GM19455 (cell line): ENCODE measurements at regions not wholly inside any gene's neighbourhood (a gene's known extent, or its start where the extent isn't known, plus 50 kb on each side); places are given as distances from the start of the nearest gene placed in this dataset.
"Not testable (repeated sequence)": the region's sequence is repeated elsewhere in the genome, so short reads cannot be mapped to it uniquely, and the experiment has no call there.

Experiments
- ATAC-seq: cut with Tn5 transposase; IDR thresholded peaks from one replicate; pipeline ENCODE4 v1.9.1; 2021; ENCODE audit not compliant: unreplicated experiment

GRCh38 chrX:121407627-121408026, 360.2 kb downstream of the GLUD2 start:
- no peak for ATAC-seq

GRCh38 chrX:121431514-121431913, 384.1 kb downstream of the GLUD2 start:
- not testable (repeated sequence) for ATAC-seq

GRCh38 chrX:121433289-121433688, 385.9 kb downstream of the GLUD2 start:
- ATAC-seq, result no peak

- not testable (repeated sequence) for ATAC-seq
Measured at GRCh38 chrX:121437666-121438065, 390.3 kb downstream of the GLUD2 start.

DNA sequence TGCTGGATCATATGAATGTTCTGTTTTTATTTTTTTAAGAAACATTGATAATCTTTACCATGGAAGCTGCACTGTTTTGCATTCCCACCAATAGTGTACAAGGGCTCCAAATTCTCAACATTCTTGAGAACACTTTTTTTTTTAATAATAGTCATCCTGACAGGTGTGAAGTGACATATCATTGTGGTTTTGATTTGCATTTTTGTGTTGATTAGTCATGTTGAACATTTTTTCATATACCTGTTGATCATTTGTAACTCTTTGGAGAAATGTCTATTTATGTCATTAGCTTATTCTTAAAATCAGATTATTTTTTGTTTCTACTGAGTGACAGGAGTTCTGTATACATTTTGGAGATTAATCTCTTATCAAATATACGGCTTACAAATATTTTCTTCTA, 408.5 kb downstream of the GLUD2 start:
- ATAC-seq, result peak; percentile 26

DNA sequence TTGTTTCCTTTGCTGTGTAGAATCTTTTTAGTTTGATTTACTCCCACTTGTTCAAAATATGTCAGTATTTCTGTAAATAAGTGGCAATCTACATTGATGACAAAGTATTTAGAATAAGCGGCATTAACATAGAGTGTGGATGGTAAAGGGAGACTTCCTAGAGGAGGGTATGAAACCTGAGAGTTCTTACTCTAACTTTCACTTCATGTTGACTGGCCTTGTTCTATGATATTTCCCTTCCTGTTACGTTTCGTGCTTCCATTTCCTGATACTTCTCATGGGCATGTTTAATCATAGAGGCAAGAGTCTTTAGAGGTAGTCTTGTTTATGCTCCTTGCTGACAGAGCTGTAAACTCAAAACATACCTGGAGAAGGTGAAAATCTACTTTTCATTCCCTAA, 408.9 kb downstream of the GLUD2 start:
- ATAC-seq, result peak; percentile 93

DNA sequence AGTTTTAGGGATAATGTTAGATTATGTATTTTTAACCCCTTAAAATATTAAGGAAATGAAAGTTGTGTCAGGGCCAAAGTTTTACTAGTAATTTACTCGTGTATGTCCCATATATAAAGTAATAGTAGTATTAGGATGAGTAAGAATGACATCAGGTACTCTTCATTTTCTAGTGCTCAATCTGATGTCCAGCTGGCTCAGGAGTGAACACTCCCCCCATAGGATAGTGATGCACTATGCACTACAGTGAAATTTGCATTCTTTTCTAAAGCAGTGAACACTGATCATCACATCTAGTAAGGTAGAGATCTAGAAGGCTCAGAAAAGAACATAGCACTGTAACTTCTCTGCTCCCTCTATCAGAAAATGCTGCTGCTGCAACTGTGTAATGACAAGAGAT, 409.7 kb downstream of the GLUD2 start:
- ATAC-seq, result no peak

DNA sequence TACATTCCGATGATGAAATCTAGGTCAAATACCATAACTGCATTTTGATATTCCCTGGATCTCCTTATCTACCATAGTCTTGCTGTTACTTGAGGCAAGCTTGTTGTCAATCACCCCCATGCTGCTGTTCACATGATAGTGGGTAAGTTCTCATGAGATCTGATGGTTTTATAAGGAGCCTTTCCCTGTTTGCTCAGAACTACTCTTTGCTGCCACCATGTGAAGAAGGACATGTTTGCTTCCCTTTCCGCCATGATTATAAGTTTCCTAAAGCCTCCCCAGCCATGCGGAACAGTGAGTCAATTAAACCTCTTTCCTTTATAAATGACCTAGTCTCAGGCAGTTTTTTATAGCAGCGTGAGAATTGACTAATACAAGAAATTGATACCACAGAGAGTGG, 432.0 kb downstream of the GLUD2 start:
- no peak for ATAC-seq

DNA sequence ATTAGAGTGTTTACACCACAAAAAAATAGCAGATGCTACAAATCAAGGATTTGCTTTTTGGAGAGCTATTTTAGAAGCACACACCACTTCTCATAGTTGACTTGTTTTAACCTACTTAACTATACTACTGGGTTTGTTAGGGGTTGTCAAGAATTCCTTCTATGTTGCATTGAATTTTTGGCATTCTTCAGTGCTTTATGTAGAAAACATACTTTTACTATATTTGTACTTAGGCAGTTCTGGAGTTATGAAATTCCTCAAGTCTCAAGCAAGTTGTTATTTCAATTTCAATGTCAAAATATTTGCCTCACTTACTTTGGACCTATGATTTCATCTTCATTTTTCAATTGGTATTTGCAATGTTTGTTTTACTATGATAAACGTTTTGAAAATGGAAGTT, 449.6 kb downstream of the GLUD2 start:
- ATAC-seq, result no peak

GRCh38 chrX:121504153-121504552, 456.7 kb downstream of the GLUD2 start:
- no peak for ATAC-seq

- no peak for ATAC-seq
Measured at GRCh38 chrX:121546317-121546716, 498.9 kb downstream of the GLUD2 start.

DNA sequence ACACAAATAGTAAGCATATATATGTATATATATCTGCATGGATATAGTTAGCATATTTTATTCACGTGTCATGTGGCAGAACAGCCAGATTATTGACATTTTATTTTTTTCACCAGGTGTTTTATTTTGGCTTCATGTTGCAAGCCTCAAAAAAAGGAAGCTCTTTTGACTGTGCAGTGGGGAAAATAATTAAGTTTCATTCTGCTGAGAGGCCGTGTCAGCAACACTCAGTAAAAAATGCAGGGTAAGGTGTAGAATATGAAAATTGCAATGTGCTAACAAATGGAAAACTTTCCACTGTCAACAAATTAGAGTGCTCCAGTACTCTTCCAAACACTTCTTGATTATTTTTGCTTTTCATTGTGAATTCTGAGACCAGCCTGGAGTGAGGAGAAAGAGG, 511.5 kb downstream of the GLUD2 start:
- no peak for ATAC-seq

DNA sequence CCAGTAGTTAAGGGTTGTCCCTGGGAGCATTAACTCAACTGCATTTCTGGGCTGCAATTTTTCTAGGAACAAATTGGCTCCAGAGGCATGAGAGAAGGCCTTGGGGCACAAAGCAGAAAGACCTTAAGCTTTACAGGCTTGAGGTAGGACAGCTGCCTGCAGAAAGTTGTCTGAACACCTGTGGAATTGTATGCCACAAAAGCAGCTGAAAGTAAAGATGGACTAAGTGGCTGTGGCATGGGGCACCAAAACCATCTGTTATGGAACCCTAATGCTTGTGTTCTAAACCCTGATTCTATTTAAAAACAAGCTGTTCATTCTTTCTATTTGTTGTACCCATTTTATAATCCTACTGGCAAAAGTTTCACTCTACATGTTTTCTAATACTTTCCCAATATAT, 515.2 kb downstream of the GLUD2 start:
- no peak for ATAC-seq

- peak; percentile 58 for ATAC-seq
Measured at GRCh38 chrX:121569609-121570008, 522.2 kb downstream of the GLUD2 start.

DNA sequence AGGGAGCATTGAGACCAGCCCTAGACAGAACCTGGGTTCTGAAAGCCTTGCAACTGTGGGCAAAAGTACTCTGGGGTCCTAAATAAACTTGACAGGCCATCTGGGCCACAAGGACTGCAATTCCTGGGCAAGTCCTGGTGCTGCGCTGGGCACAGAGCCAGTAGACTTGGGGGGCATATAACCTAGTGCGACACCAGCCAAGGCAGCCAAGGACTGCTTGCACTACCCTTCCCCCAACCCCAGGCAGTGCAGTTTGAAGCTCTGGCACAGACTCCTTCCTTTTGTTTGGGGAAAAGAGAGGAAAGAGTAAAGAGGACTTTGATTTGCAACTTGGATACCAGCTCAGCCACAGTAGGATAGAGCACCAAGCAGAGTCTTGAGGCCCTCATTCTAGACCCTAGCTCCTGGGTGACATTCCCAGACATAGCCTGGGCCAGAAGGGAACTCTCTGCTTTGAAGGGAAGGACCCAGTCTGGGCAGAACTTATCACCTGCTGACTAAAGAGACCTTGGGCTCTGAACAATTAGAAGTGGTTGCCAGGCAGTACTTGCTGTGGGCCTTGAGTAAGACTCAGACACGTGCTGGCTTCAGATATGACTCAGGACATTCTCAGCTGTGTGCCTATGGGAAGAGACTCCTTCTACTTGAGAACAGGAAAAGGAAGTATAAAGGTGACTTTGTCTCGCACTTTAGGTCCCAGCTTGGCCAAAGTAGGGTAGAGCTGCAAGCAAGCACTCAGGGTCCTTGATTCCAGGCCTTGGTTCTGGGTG, 522.8 kb downstream of the GLUD2 start:
- ATAC-seq, result peak; percentile 72

GRCh38 chrX:121571333-121571732, 523.9 kb downstream of the GLUD2 start:
- ATAC-seq, result no peak

DNA sequence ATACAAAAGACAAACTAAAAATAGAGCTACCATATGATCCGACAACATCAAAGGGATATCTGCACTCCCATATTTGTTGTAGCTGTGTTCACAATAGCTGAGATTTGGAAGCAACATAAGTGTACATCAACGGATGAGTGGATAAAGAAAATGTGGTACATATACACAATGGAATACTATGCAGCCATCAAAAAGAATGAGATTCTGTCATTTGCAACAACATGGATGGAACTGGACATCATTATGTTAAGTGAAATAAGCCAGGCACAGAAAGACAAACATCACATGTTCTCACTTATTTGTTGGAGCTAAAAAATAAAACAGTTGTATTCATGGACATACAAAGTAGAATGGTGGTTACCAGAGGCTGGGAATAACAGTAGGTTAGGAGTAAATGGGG, 527.0 kb downstream of the GLUD2 start:
- not testable (repeated sequence) for ATAC-seq

- ATAC-seq, result peak; percentile 72
Measured at GRCh38 chrX:121579016-121579760, 531.8 kb downstream of the GLUD2 start.

GRCh38 chrX:121581885-121582284, 534.5 kb downstream of the GLUD2 start:
- no peak for ATAC-seq

- no peak for ATAC-seq
Measured at GRCh38 chrX:121585626-121586025, 538.2 kb downstream of the GLUD2 start.

DNA sequence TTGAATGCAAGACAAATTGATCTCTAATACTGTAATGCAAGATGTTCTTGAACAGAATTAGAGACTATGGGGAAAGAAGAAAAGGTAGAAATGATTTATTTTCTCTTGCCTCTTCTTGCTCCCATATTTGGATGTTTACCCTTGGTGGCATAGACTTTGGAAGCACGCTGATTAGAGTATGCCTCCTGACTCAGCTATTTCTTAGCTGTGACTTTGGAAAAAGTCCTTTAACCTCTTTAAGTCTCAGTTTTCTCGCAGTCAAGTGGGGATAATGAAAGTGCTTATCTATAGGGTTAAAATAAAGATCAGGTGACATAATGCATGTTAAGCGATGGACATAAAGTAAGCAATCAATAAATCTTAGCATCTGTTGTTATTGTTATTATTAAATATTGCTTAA, 545.5 kb downstream of the GLUD2 start:
- ATAC-seq, result no peak

DNA sequence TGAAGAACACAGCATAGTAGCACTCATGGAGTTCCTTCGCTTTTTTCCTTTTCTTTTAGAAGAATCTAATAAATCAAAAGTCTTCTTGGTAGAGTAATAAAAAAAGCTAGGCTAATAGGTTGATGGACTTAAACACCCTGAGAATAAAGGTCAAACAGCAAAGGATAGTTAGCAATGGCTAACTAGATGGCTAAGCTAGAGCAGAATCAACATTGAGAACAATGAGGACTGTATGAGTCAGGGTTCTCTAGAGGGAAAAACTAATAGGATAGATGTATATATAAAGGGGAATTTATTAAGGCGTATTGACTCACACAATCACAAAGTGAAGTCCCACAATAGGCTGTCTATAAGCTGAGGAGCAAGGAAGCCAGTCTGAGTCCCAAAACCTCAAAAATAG, 550.9 kb downstream of the GLUD2 start:
- ATAC-seq, result no peak
